ENCODE measurements at regions not wholly inside any gene's neighbourhood (a gene's known extent, or its start where the extent isn't known, plus 50 kb on each side); places are given as distances from the start of the nearest gene placed in this dataset.
"Not testable (repeated sequence)": the region's sequence is repeated elsewhere in the genome, so short reads cannot be mapped to it uniquely, and the experiment has no call there.

GRCh38 chr1:239125027-239125426 is 261.3 kb upstream of the CHRM3 start:
- Mint-ChIP-seq H3K36me3 (no peaks in the 10 kb centered on the region), H3K4me1 (no peaks in the 10 kb centered on the region), H3K27me3 (no peaks in the 10 kb centered on the region), H3K9me3 (no peaks in the 10 kb centered on the region), H3K27ac (no peak overlapping the region), H3K4me3 (no peak overlapping the region)

GRCh38 chr1:239123260-239123659 is 263.1 kb upstream of the CHRM3 start:
- no peak overlapping the region for H3K27ac Mint-ChIP-seq
- no peaks in the 10 kb centered on the region for H3K4me1 Mint-ChIP-seq
- no peaks in the 10 kb centered on the region for H3K27me3 Mint-ChIP-seq
- H3K36me3 Mint-ChIP-seq = no peaks in the 10 kb centered on the region
- H3K4me3 Mint-ChIP-seq = no peak overlapping the region
- H3K9me3 Mint-ChIP-seq = no peaks in the 10 kb centered on the region

- peaks cover 2% of the 10 kb centered on the region for H3K27me3 Mint-ChIP-seq
- no peaks in the 10 kb centered on the region for H3K4me1 Mint-ChIP-seq
- no peak overlapping the region for H3K4me3 Mint-ChIP-seq
These were observed 274.1 kb upstream of the CHRM3 start for GRCh38 chr1:239112101-239112935.

GRCh38 chr1:239107676-239108075 is 278.7 kb upstream of the CHRM3 start:
- Mint-ChIP-seq H3K4me3 (no peak overlapping the region), H3K36me3 (no peaks in the 10 kb centered on the region), H3K4me1 (no peaks in the 10 kb centered on the region), H3K27ac (no peak overlapping the region), H3K27me3 (peaks cover 2% of the 10 kb centered on the region), H3K9me3 (no peaks in the 10 kb centered on the region)

More at GRCh38 chr1:239112101-239112935, 274.1 kb upstream of the CHRM3 start:
- Mint-ChIP-seq H3K27ac (no peak overlapping the region), H3K36me3 (no peaks in the 10 kb centered on the region), H3K9me3 (no peaks in the 10 kb centered on the region)

DNA sequence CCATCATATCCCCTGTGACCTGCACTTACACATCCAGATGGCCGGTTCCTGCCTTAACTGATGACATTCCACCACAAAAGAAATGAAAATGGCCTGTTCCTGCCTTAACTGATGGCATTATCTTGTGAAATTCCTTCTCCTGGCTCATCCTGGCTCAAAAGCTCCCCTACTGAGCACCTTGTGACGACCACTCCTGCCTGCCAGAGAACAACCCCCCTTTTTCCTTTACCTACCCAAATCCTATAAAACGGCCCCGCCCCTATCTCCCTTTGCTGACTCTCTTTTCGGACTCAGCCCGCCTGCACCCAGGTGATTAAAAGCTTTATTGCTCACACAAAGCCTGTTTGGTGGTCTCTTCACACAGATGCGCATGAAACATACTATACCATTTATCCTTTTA is 279.7 kb upstream of the CHRM3 start:
- not testable (repeated sequence) for H3K36me3 Mint-ChIP-seq, H3K4me3 Mint-ChIP-seq, H3K27ac Mint-ChIP-seq, H3K9me3 Mint-ChIP-seq, H3K27me3 Mint-ChIP-seq, H3K4me1 Mint-ChIP-seq

GRCh38 chr1:239098400-239099037 is 287.8 kb upstream of the CHRM3 start:
- no peaks in the 10 kb centered on the region for H3K36me3 Mint-ChIP-seq
- H3K27me3 Mint-ChIP-seq = no peaks in the 10 kb centered on the region
- no peaks in the 10 kb centered on the region for H3K9me3 Mint-ChIP-seq
- H3K4me3 Mint-ChIP-seq = no peak overlapping the region
- H3K27ac Mint-ChIP-seq = no peak overlapping the region
- no peaks in the 10 kb centered on the region for H3K4me1 Mint-ChIP-seq

- Mint-ChIP-seq H3K27ac (no peak overlapping the region), H3K4me1 (no peaks in the 10 kb centered on the region), H3K4me3 (no peak overlapping the region), H3K9me3 (no peaks in the 10 kb centered on the region), H3K27me3 (no peaks in the 10 kb centered on the region), H3K36me3 (no peaks in the 10 kb centered on the region)
These were observed 294.8 kb upstream of the CHRM3 start for GRCh38 chr1:239091537-239091936.

DNA sequence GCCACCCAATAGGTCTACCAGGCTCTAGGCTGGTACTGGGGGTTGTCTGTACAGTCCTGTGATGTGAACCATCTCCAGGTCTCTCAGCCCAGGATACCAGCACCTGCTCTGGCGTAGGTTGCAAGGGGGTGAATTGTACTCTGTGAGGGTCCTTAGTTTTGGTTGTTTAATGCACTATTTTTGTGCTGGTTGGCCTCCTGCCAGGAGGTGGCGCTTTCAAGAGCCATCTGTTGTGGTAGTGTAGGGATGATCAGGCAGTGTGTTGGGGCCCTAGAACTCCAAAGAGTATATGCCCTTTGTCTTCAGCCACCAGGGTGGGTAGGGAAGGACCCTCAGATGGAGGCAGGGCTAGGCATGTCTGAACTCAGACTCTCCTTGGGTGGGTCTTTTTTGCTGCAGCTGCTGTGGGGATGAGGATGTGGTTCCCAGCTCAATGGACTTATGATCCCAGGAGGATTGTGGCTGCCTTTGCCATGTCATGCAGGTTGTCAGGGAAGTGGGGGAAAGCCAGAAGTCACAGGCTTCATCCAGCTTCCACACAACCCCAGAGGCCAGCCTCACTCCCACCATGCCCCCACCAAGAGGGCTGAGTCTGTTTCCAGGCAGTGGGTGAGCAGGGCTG is 301.8 kb upstream of the CHRM3 start:
- Mint-ChIP-seq H3K27ac (no peak overlapping the region), H3K4me1 (no peaks in the 10 kb centered on the region), H3K27me3 (peaks cover 1% of the 10 kb centered on the region), H3K4me3 (no peak overlapping the region), H3K36me3 (no peaks in the 10 kb centered on the region), H3K9me3 (peaks cover 11% of the 10 kb centered on the region)

DNA sequence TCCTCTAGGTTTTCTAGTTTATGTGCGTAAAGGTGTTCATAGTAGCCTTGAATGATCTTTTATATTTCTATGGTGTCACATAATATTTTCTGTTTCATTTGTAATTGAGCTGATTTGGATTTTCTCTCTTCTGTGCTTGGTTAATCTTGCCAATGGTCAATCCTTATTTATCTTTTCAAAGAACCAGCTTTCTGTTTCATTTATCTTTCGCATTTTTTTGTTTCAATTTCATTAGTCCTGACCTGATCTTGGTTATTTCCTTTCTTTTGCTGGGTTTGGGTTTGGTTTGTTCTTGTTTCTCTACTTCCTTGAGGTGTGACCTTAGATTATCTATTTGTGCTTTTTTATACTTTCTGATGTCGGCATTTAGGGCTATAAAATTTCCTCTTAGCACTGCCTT is 304.4 kb upstream of the CHRM3 start:
- not testable (repeated sequence) for H3K27me3 Mint-ChIP-seq, H3K4me1 Mint-ChIP-seq, H3K4me3 Mint-ChIP-seq, H3K27ac Mint-ChIP-seq, H3K36me3 Mint-ChIP-seq
- H3K9me3 Mint-ChIP-seq = peaks cover 18% of the 10 kb centered on the region

DNA sequence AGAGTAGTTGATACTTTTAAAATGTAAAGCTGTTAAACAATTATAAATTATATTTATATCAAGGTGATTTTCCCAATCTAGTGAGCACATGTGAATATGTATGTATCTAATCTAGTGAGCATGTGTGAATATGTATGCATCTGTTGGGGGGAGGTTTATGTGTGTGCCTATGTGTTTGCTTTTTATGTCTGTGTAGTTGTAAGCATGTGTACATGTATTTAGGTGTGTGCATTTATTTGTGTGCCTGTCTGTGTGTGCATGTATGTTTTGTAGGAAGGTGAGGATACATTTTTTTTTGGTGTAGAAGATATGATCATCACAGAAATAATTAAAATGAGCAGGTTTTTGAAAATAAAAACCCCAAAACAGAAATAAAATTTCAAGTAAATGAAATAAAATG is 318.9 kb upstream of the CHRM3 start:
- Mint-ChIP-seq H3K27me3 (no peaks in the 10 kb centered on the region), H3K36me3 (no peaks in the 10 kb centered on the region), H3K4me1 (no peaks in the 10 kb centered on the region), H3K9me3 (no peaks in the 10 kb centered on the region), H3K27ac (no peak overlapping the region), H3K4me3 (no peak overlapping the region)

DNA sequence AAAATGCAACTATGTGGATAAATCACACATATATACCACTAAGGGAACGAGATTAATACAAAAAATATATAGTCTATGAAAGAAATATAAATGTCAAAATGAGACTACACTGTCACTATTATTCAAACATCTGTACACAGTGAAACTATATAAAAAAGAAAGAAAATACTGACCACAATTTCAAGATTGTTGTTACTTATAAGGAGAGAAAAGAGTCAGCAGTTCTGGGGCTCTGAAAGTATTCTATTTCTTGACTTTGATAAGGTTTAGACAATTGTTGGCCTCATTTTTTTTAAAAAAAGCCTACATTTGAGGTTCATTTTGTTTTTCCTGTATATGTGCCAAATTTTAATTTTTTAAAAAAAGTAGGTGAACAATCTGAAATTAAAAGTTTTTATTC is 319.3 kb upstream of the CHRM3 start:
- no peaks in the 10 kb centered on the region for H3K4me1 Mint-ChIP-seq
- H3K4me3 Mint-ChIP-seq = no peak overlapping the region
- no peaks in the 10 kb centered on the region for H3K27me3 Mint-ChIP-seq
- no peaks in the 10 kb centered on the region for H3K9me3 Mint-ChIP-seq
- H3K27ac Mint-ChIP-seq = no peak overlapping the region
- no peaks in the 10 kb centered on the region for H3K36me3 Mint-ChIP-seq

- Mint-ChIP-seq H3K9me3 (no peaks in the 10 kb centered on the region), H3K4me3 (no peak overlapping the region), H3K27ac (no peak overlapping the region), H3K27me3 (no peaks in the 10 kb centered on the region), H3K4me1 (no peaks in the 10 kb centered on the region), H3K36me3 (no peaks in the 10 kb centered on the region)
These were observed 324.6 kb upstream of the CHRM3 start for GRCh38 chr1:239061770-239062169.

GRCh38 chr1:239058190-239058589 is 328.2 kb upstream of the CHRM3 start:
- H3K27ac Mint-ChIP-seq = no peak overlapping the region
- H3K4me1 Mint-ChIP-seq = no peaks in the 10 kb centered on the region
- H3K9me3 Mint-ChIP-seq = peaks cover 9% of the 10 kb centered on the region
- H3K27me3 Mint-ChIP-seq = no peaks in the 10 kb centered on the region
- H3K36me3 Mint-ChIP-seq = no peaks in the 10 kb centered on the region
- no peak overlapping the region for H3K4me3 Mint-ChIP-seq

DNA sequence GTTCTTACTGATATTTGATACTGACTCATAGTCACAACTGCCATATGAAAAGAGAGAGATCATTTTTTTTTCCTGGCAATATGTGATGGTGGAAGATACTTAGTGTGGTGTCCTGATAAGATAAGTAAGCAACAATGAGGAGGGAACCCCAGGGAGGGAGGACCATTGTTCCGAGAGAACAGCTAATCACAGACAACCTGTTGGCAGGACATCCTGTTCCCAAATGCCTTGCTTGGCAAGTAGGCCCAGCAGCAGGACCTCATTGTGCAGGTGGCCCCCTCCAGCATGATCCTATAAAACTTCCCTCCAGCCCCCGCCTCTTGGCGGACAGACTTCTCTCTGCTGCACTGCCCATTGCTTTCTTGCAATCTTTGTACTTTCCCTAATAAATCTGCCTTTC is 329.4 kb upstream of the CHRM3 start:
- Mint-ChIP-seq H3K36me3 (no peaks in the 10 kb centered on the region), H3K9me3 (peaks cover 9% of the 10 kb centered on the region), H3K4me3 (no peak overlapping the region), H3K27ac (no peak overlapping the region), H3K27me3 (no peaks in the 10 kb centered on the region), H3K4me1 (no peaks in the 10 kb centered on the region)

GRCh38 chr1:239053279-239053678 is 333.1 kb upstream of the CHRM3 start:
- Mint-ChIP-seq H3K36me3 (no peaks in the 10 kb centered on the region), H3K27me3 (no peaks in the 10 kb centered on the region), H3K27ac (no peak overlapping the region), H3K9me3 (peaks cover 9% of the 10 kb centered on the region), H3K4me1 (no peaks in the 10 kb centered on the region), H3K4me3 (no peak overlapping the region)

DNA sequence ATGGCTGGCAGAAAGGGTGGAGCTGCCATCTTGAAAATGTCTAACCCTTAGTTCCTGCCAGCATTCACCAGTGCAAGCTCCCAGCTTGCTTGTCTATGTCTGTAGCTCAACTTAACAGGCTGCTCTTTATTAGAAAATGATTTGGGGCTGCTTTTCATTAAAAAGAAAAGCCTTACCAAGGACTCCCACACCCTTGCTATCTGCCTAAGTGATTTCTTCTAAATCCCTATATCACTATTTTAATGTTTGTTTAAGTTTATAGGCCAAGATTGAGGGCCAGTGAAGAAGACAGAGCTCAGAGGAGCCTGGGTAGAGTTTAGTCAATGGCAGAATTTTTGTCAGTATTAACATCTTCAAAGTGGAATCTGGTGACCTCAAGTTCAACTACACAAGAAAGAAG is 336.8 kb upstream of the CHRM3 start:
- Mint-ChIP-seq H3K36me3 (no peaks in the 10 kb centered on the region), H3K4me1 (no peaks in the 10 kb centered on the region), H3K4me3 (no peak overlapping the region), H3K9me3 (peaks cover 5% of the 10 kb centered on the region), H3K27ac (no peak overlapping the region), H3K27me3 (no peaks in the 10 kb centered on the region)
